Caco-2 (cell line): ENCODE measurements at regions not wholly inside any gene's neighbourhood (a gene's known extent, or its start where the extent isn't known, plus 50 kb on each side); places are given as distances from the start of the nearest gene placed in this dataset.

Experiments
- BruUV-seq: library from RNA; stranded (reverse); fragments of 400-500 nt; replicated peaks from 2 replicates; lab custom pipeline; 2021; lab: Mats Ljungman, UMichigan
- CTCF ChIA-PET: fragments of 300-600 bp; sonication (Branson Sonifier 250); formaldehyde crosslinking; loops from one replicate; lab custom pipeline; 2022; ENCODE audit warnings: antibody characterized with exemption; lab: Charles Lee
- POLR2A ChIA-PET: fragments of 300-600 bp; sonication (Branson Sonifier 250); formaldehyde crosslinking; loops from one replicate; lab custom pipeline; 2022; ENCODE audit warnings: antibody characterized with exemption; lab: Charles Lee
- DNase-seq, 2 experiments: peaks; one replicate each; pipeline versions ENCODE4 v3.0.0 to v3.0.0-alpha.2; 2020 to 2022
- H3K27me3 ChIP-seq: replicated peaks from 2 replicates; pipeline ENCODE4 v1.6.0; 2011; ENCODE audit warnings: low read length; ENCODE audit not compliant: control insufficient read depth, insufficient read depth
- H3K36me3 ChIP-seq: 2 replicates; pipeline ENCODE4 v1.5.1; 2011; ENCODE audit warnings: low read length; ENCODE audit not compliant: control insufficient read depth, insufficient read depth
- H3K4me1 ChIP-seq: fragments of 250-450 bp; sonication (Bioruptor Pico); 2 replicates; pipeline ENCODE4 v1.5.1; 2020; ENCODE audit warnings: mild to moderate bottlenecking
- H3K4me3 ChIP-seq: 2 replicates; pipeline ENCODE4 v1.5.1; 2011; ENCODE audit warnings: low read depth, mild to moderate bottlenecking, control low read depth, low read length
- H3K9me3 ChIP-seq: fragments of 250-450 bp; sonication (Bioruptor Pico); 2 replicates; pipeline ENCODE4 v1.5.1; 2020; ENCODE audit warnings: mild to moderate bottlenecking, moderate library complexity
- H3K27ac Mint-ChIP-seq: one replicate; pipeline ENCODE4 v1.8.0; 2022; ENCODE audit warnings: mixed read lengths; ENCODE audit not compliant: unreplicated experiment
- H3K27me3 Mint-ChIP-seq: one replicate; pipeline ENCODE4 v1.8.0; 2022; ENCODE audit warnings: mixed read lengths; ENCODE audit not compliant: insufficient read depth, unreplicated experiment
- H3K36me3 Mint-ChIP-seq: one replicate; pipeline ENCODE4 v1.8.0; 2022; ENCODE audit warnings: mild to moderate bottlenecking, mixed read lengths; ENCODE audit not compliant: insufficient read depth, unreplicated experiment
- H3K4me1 Mint-ChIP-seq: one replicate; pipeline ENCODE4 v1.8.0; 2022; ENCODE audit warnings: low read depth, mixed read lengths; ENCODE audit not compliant: unreplicated experiment
- H3K4me3 Mint-ChIP-seq: one replicate; pipeline ENCODE4 v1.8.0; 2022; ENCODE audit warnings: mild to moderate bottlenecking, moderate library complexity, mixed read lengths; ENCODE audit not compliant: unreplicated experiment
- H3K9me3 Mint-ChIP-seq: one replicate; pipeline ENCODE4 v1.8.0; 2022; ENCODE audit warnings: mixed read lengths; ENCODE audit not compliant: unreplicated experiment
- intact Hi-C: fragments of 100-400 bp; cut with micrococcal nuclease; formaldehyde crosslinking; loops from one replicate; pipeline ENCODE4 v1.10.0; 2022; ENCODE audit not compliant: unreplicated experiment
- TF ChIP-seq, protein P1 (sequence below), 2 experiments: fragments of 200-600 bp in 1 of 2; IDR thresholded peaks; 1 replicate in 1 of 2; 2 replicates in 1 of 2; pipeline versions ENCODE4 v1.5.1 to v1.8.0; 2011 to 2022; ENCODE audit warnings: antibody characterized with exemption in 1 of 2, control low read depth in 1 of 2, inconsistent platforms in 1 of 2, low read depth in 1 of 2, low read length in 1 of 2, mild to moderate bottlenecking in 1 of 2, moderate library complexity in 1 of 2; ENCODE audit not compliant: insufficient read depth in 1 of 2, severe bottlenecking in 1 of 2, unreplicated experiment in 1 of 2

- BruUV-seq: no TSS peak
- Histone ChIP-seq H3K4me1 (no peaks in the 10 kb centered on the region), H3K27me3 (no peaks in the 10 kb centered on the region), H3K4me3 (no peak overlapping the region), H3K36me3 (no peaks in the 10 kb centered on the region), H3K9me3 (peaks cover 5% of the 10 kb centered on the region; the same call in 1 of the 2 replicates)
- H3K4me1 Mint-ChIP-seq: peaks cover 10% of the 10 kb centered on the region
- intact Hi-C loops: no loop called here
- CTCF ChIA-PET: no interaction called here
- no peak for DNase-seq
- no peaks in the 10 kb centered on the region for H3K27me3 Mint-ChIP-seq
- peaks cover 48% of the 10 kb centered on the region for H3K9me3 Mint-ChIP-seq
- POLR2A ChIA-PET: no interaction called here
- TF ChIP-seq, protein P1, sequence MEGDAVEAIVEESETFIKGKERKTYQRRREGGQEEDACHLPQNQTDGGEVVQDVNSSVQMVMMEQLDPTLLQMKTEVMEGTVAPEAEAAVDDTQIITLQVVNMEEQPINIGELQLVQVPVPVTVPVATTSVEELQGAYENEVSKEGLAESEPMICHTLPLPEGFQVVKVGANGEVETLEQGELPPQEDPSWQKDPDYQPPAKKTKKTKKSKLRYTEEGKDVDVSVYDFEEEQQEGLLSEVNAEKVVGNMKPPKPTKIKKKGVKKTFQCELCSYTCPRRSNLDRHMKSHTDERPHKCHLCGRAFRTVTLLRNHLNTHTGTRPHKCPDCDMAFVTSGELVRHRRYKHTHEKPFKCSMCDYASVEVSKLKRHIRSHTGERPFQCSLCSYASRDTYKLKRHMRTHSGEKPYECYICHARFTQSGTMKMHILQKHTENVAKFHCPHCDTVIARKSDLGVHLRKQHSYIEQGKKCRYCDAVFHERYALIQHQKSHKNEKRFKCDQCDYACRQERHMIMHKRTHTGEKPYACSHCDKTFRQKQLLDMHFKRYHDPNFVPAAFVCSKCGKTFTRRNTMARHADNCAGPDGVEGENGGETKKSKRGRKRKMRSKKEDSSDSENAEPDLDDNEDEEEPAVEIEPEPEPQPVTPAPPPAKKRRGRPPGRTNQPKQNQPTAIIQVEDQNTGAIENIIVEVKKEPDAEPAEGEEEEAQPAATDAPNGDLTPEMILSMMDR (IDR thresholded peaks at IDR 0.05; ENCODE audit: insufficient read depth in 1 of 2, low read depth in 1 of 2, low read length in 1 of 2, severe bottlenecking in 1 of 2, unreplicated experiment in 1 of 2): no peak
- H3K36me3 Mint-ChIP-seq: peaks cover 10% of the 10 kb centered on the region
- no peak overlapping the region for H3K4me3 Mint-ChIP-seq
- H3K27ac Mint-ChIP-seq: no peak overlapping the region
Measured at GRCh38 chr6:23268348-23268747, 699.0 kb downstream of the HDGFL1 start.

- H3K27me3 Mint-ChIP-seq: no peaks in the 10 kb centered on the region
- H3K36me3 Mint-ChIP-seq: peaks cover 10% of the 10 kb centered on the region
- peaks cover 39% of the 10 kb centered on the region for H3K9me3 Mint-ChIP-seq
- ChIA-PET POLR2A (no interaction called here), CTCF (no interaction called here)
- TF ChIP-seq, protein P1 (IDR thresholded peaks at IDR 0.05; ENCODE audit: insufficient read depth in 1 of 2, low read depth in 1 of 2, low read length in 1 of 2, severe bottlenecking in 1 of 2, unreplicated experiment in 1 of 2): no peak
- H3K4me3 Mint-ChIP-seq: no peak overlapping the region
- no peak overlapping the region for H3K27ac Mint-ChIP-seq
- H3K4me1 ChIP-seq: no peaks in the 10 kb centered on the region
- H3K4me3 ChIP-seq: no peak overlapping the region
- DNase-seq: no peak
- H3K4me1 Mint-ChIP-seq: peaks cover 10% of the 10 kb centered on the region
- intact Hi-C loops: no loop called here
- BruUV-seq: no TSS peak
- no peaks in the 10 kb centered on the region for H3K27me3 ChIP-seq
- H3K36me3 ChIP-seq: no peaks in the 10 kb centered on the region
- H3K9me3 ChIP-seq: peaks cover 5% of the 10 kb centered on the region; the same call in 1 of the 2 replicates
Measured at GRCh38 chr6:23269436-23269835, 700.1 kb downstream of the HDGFL1 start.

GRCh38 chr6:23272536-23272935 is 703.2 kb downstream of the HDGFL1 start:
- CTCF ChIA-PET: no interaction called here
- POLR2A ChIA-PET: no interaction called here
- Histone ChIP-seq H3K9me3 (no peaks in the 10 kb centered on the region), H3K36me3 (no peaks in the 10 kb centered on the region), H3K4me3 (no peak overlapping the region), H3K27me3 (no peaks in the 10 kb centered on the region), H3K4me1 (no peaks in the 10 kb centered on the region)
- DNase-seq: no peak
- TF ChIP-seq, protein P1 (IDR thresholded peaks at IDR 0.05; ENCODE audit: insufficient read depth in 1 of 2, low read depth in 1 of 2, low read length in 1 of 2, severe bottlenecking in 1 of 2, unreplicated experiment in 1 of 2): no peak
- Mint-ChIP-seq H3K27ac (no peak overlapping the region), H3K4me1 (no peaks in the 10 kb centered on the region), H3K36me3 (peaks cover 5% of the 10 kb centered on the region), H3K9me3 (peaks cover 9% of the 10 kb centered on the region), H3K4me3 (no peak overlapping the region), H3K27me3 (no peaks in the 10 kb centered on the region)
- intact Hi-C loops: no loop called here
- no TSS peak for BruUV-seq
